HG03039 (cell line): ENCODE measurements at regions not wholly inside any gene's neighbourhood (a gene's known extent, or its start where the extent isn't known, plus 50 kb on each side); places are given as distances from the start of the nearest gene placed in this dataset.
A peak's percentile ranks its signal among the peaks of the same experiment; 100 is the strongest.

Experiments
- ATAC-seq: cut with Tn5 transposase; IDR thresholded peaks from one replicate; pipeline ENCODE4 v1.9.1; 2021; ENCODE audit warnings: mild to moderate bottlenecking, moderate library complexity; ENCODE audit not compliant: unreplicated experiment

GRCh38 chr1:209427811-209428210 is 155.7 kb upstream of the CAMK1G start:
- no peak for ATAC-seq

GRCh38 chr1:209428241-209428921 is 155.1 kb upstream of the CAMK1G start:
- no peak for ATAC-seq

- ATAC-seq = no peak
Observed at GRCh38 chr1:209429611-209430010, 153.9 kb upstream of the CAMK1G start.

- no peak for ATAC-seq
Observed at GRCh38 chr1:209430107-209430506, 153.4 kb upstream of the CAMK1G start.

- ATAC-seq = no peak
Observed at GRCh38 chr1:209430821-209431259, 152.7 kb upstream of the CAMK1G start.

GRCh38 chr1:209431402-209431801 is 152.1 kb upstream of the CAMK1G start:
- no peak for ATAC-seq

GRCh38 chr1:209431813-209432442 is 151.6 kb upstream of the CAMK1G start:
- ATAC-seq = no peak

- ATAC-seq = no peak
Observed at GRCh38 chr1:209432443-209432825, 151.1 kb upstream of the CAMK1G start.

GRCh38 chr1:209433649-209434031 is 149.9 kb upstream of the CAMK1G start:
- ATAC-seq = no peak

- no peak for ATAC-seq
Observed at GRCh38 chr1:209434066-209434465, 149.4 kb upstream of the CAMK1G start.

- no peak for ATAC-seq
Observed at GRCh38 chr1:209434631-209435217, 148.8 kb upstream of the CAMK1G start.

GRCh38 chr1:209435654-209436566 is 147.6 kb upstream of the CAMK1G start:
- ATAC-seq = peak; percentile 73

- no peak for ATAC-seq
Observed at GRCh38 chr1:209439828-209440227, 143.7 kb upstream of the CAMK1G start.

- ATAC-seq = no peak
Observed at GRCh38 chr1:209443361-209443931, 140.1 kb upstream of the CAMK1G start.

- ATAC-seq = no peak
Observed at GRCh38 chr1:209443975-209444651, 139.4 kb upstream of the CAMK1G start.

- no peak for ATAC-seq
Observed at GRCh38 chr1:209444961-209445360, 138.6 kb upstream of the CAMK1G start.

GRCh38 chr1:209445576-209445975 is 137.9 kb upstream of the CAMK1G start:
- ATAC-seq = no peak

- ATAC-seq = no peak
Observed at GRCh38 chr1:209446356-209446755, 137.2 kb upstream of the CAMK1G start.

GRCh38 chr1:209454340-209454994 is 129.0 kb upstream of the CAMK1G start:
- ATAC-seq = no peak

GRCh38 chr1:209455145-209455544 is 128.4 kb upstream of the CAMK1G start:
- no peak for ATAC-seq
